ENCODE measurements at regions not wholly inside any gene's neighbourhood (a gene's known extent, or its start where the extent isn't known, plus 50 kb on each side); places are given as distances from the start of the nearest gene placed in this dataset.

DNA sequence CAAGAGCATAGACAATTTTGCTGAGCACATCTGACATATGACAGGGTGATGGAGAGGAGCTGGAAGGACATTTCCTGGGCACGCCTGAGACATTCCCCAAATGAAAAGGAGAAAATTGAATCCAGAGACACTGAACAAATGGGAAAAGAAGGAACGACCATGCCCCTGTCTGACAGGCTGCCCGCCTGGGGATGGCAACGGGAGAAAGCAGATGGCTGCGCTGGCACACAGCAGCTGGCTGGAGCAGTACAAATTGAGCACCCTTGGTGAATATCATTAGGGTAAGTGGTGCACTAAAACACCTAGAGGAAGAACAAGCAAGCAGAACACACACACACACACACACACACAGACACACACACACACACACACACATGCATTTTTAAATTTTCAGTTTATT, 174.3 kb upstream of the DUSP10 start:
- no peak for DNase-seq

DNA sequence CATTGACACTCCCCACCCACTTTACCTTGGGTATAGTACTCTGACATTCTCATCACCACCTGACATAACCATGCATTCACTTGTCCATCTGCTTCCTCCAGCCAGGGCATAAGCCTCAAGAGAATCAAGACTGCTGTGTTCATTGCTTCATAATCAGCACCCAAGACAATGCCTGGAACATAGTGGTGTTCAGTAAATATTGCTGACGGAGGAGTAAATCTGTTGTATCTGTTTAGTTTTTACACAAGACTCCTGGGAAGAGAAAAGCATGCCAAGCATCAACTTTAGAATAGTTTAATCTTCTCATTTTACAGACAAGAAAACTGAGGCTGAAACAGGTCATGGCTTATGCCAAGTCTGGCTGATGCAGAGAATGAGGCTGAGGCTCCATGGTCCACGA, 173.9 kb upstream of the DUSP10 start:
- no peak for DNase-seq

DNA sequence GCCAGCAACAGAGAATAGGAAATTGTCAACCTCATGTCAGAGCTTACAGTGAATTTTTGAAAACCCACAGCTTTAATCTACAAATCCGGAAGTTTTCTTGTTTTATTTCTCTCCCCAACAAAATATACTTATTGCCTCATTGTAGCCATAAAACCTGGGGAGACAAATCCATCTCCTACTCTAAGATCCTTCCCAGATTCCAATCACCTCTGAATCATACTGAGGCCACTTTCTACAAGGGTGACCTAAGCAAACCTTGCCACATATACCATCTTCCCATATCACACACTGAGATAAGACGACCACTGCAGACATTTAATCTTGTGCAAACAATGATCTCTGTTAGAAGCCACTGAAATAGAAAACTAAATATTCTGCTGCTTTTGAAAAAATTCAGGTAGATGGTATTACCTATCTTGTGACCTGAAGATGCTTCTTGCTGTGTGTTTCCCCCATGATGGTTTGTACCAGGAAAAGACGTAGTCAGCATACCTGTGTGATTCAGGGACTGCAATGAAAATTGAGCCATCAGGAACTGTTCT, 171.5 kb upstream of the DUSP10 start:
- no peak for DNase-seq

DNA sequence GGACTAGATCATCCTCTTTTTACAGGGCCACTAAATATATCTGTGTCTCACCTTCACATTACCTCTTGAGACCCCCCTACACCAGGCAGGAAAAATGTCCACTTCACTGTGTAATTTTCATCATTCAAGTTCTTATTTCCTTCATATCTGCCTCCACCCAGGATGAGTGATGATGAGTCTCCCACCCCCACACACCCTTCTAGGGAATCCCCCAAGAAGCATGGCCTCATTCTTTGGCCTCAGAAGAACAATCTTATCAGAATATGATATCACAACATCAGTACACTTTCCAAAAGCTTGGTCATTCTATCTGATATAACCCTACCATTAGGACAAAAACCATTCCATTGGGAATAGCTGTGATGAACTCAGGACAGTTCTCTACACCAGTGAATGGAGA, 170.3 kb upstream of the DUSP10 start:
- no peak for DNase-seq

DNA sequence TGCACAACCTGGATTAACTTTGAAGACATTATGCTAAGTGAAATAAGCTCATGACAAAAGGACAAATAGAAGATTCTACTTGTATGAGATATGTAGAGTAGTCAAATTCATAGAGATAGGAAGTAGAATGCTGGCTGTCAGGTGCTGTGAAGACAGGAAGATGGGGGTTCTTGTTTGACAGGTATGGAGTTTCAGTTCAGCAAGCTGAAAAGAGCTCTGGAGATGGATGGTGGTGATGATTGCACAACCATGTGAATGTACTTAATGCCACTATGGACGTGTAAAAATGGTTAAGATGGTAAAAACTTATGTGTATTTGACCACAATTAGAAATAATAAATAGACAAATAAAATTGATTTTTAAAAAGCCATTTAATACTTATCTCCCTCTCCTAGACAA, 169.8 kb upstream of the DUSP10 start:
- DNase-seq, result no peak

GRCh38 chr1:221910222-221910621, 168.3 kb upstream of the DUSP10 start:
- DNase-seq, result no peak

- DNase-seq, result no peak
Measured at GRCh38 chr1:221908573-221908972, 166.7 kb upstream of the DUSP10 start.

- no peak for DNase-seq
Measured at GRCh38 chr1:221907166-221907932, 165.5 kb upstream of the DUSP10 start.

- DNase-seq, result peak; percentile 25
Measured at GRCh38 chr1:221905802-221906201, 163.9 kb upstream of the DUSP10 start.

- DNase-seq, result no peak
Measured at GRCh38 chr1:221904319-221904718, 162.4 kb upstream of the DUSP10 start.

DNA sequence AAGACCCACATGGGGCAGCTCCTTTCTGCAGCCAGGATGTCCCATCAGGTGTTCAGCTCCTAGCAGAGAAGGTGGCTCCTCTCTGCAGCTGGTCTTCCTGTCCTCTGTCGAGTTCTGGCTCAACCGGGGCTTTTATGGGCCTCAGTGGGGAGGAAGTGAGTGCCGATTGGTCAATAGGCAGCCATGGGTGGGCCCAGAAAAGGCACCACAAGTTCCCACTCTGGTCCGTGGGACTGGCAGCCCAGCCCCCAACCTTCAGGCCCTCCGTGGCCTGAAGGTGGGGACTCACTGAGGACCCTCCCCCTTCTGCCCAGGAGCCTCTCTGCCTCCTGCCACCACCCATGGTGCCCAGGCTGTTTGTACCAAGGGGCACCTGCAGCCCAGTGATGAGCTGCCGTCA, 161.7 kb upstream of the DUSP10 start:
- no peak for DNase-seq

DNA sequence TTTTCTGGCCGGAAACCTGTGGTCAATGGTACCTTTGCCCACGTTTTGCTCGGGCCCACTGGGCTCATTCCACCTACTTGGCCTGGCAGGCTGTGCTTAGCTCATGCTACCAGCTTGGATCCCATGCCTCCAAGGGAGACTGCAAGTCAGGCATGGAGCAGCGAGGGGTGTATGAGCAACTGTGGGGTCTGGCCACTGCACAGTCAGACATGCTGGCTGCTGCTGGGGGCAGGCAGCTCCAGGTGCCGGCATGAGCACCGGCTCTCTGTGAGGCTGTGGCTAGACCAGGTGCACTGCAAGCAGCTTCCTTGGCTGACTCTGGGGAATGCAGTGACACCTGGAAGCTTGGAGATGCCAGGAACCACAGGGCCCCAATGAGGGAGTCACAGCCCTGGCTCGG, 161.1 kb upstream of the DUSP10 start:
- DNase-seq, result no peak

GRCh38 chr1:221900678-221901077, 158.8 kb upstream of the DUSP10 start:
- no peak for DNase-seq

GRCh38 chr1:221897321-221897721, 155.4 kb upstream of the DUSP10 start:
- DNase-seq, result no peak

DNA sequence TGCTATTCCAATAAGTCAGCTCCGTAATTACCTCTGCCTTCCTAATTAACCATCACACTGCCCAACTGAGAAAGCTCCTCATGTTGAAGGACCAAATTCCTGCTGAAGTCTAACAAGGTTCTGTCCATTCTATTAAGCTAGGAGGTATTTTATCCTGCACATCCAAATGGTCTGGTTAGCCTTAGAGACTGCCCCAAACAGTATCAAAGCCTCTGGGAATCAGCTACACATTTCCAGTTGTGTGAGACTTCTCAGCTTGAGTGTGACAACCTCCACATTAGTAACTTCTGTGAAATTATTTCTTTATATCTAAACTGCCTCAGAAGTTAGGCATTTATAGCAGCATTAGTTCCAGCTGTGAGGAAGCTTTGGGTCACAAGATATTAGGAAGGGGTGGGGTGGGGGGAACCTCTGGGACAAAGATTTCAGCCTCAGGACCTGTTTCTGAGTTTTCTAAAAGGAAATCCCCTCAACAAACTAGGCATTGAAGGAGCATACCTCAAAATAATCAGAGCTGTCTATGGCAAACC, 150.5 kb upstream of the DUSP10 start:
- no peak for DNase-seq

GRCh38 chr1:221891708-221892107, 149.8 kb upstream of the DUSP10 start:
- DNase-seq, result no peak

DNA sequence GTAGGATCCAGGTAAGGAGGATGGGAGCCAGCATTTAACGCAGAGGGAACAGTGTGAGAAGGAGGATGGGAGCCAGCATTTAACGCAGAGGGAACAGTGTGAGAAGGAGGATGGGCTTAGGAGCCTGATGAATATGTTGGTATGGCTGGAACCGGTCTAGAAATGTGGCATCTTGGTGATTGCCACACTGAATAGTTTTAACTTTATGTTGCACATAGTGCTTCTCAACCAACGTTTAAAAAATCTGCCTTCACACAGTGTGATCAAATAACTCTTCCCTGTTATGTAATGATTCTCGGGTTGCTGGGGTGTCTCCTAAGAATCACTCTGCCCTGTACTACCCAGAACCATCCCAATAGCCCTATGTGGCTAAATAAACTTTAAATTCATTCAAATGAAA, 146.9 kb upstream of the DUSP10 start:
- DNase-seq, result no peak

DNA sequence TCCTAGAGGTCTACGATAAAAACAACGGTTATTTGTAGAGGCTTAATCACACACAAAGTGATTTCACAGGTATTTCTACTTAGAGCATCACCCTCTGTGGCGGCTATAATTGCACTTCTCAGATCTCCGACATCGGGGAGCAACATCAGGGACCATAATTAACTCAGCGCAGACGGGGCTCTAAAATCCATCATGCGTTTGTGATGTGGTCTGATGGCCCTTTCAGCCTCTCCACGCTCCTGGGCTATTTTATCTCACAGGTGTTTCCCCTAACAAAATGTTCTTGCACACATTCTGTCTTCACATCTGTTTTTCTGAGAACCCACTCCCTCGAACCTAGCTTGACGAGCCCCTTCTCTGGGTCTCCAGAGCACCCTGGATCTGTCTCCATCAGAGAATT, 146.3 kb upstream of the DUSP10 start:
- DNase-seq, result no peak

DNA sequence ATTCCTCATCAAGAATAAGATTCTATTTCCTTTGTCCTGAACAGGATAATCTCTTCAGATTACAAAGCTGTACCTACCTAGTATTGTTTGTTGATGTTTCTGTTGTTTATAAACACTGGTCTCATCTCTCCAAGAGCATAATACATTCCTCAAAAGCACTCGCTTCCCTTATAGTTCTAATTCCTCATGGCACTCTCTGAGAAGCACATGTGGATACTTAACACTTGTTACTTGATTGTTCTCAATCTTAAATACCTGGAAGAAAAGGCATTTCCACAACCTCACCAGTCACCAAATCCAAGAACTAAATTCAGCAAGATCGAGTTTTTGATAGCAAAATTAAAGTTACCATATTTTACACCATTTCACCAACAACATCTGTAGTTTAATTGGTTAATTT, 145.9 kb upstream of the DUSP10 start:
- no peak for DNase-seq

DNA sequence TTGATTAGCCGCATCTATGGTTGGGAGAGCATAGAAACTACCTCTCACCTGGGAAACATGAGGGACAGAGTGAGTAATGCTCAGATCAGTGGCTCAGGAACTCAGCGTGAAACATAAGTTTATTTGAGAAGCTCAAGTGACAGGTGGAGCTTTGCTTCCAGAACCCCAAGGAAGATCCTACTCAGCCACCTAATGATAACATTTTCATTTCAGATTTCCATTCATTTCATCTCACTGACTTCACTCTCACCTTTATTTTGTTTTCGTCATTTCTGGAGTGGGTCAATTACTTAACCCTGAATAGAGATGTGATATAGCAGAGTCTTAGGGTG, 145.5 kb upstream of the DUSP10 start:
- no peak for DNase-seq

- no peak for DNase-seq
Measured at GRCh38 chr1:221886743-221887414, 145.0 kb upstream of the DUSP10 start.

- no peak for DNase-seq
Measured at GRCh38 chr1:221886311-221886710, 144.4 kb upstream of the DUSP10 start.

GRCh38 chr1:221884821-221885220, 142.9 kb upstream of the DUSP10 start:
- no peak for DNase-seq
